ENCODE measurements at regions not wholly inside any gene's neighbourhood (a gene's known extent, or its start where the extent isn't known, plus 50 kb on each side); places are given as distances from the start of the nearest gene placed in this dataset.

DNA sequence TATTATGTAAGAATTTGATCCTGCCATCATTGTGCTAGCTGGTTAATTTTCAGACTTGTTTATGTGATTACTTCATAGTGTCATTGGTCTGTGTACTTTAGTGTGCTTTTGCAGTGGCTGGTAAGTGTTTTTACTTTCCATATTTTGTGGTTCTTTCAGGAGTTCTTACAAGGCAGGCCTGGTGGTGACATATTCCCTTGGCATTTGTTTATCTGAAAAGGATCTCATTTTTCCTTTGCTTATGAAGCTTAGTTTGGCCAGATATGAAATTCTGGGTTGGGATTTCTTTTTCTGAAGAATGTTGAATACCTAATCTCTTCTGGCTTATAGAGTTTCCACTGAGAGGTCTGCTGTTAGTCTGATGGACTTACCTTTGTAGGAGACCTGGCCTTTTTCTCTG, 72.8 kb upstream of the MC4R start:
- H3K4me3 ChIP-seq: no peak overlapping the region
- no peak for TF ChIP-seq CTCF (IDR thresholded peaks at IDR 0.05)
- DNase-seq (no peak), ATAC-seq (no peak)
- H3K36me3 ChIP-seq (ENCODE audit: low read depth): no peaks in the 10 kb centered on the region
- H3K4me1 ChIP-seq (ENCODE audit: low read depth): no peaks in the 10 kb centered on the region
- intact Hi-C loops (cut with DNase I, micrococcal nuclease): no loop called here
- no peaks in the 10 kb centered on the region for H3K9me3 ChIP-seq

DNA sequence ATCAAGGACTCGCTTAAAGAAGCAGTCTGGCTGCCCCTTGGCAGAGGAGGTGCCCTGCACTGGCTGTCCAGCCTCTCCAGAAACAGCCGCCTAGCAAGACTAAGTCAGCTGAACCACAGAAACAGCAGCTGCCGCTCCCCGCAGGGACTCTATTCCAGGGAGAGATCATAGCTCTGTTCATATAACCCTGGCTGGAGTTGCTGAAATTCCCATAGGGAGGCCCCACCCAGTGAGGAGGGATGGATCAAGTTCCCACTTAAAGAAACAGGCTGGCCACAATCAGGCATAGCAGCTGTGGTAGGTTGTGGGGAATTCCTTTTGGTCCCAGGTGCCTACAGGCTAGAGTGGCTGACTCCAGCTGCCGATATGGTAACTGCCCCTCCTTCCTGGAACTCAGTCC, 74.2 kb upstream of the MC4R start:
- no peak overlapping the region for H3K4me3 ChIP-seq
- no peak for TF ChIP-seq CTCF (IDR thresholded peaks at IDR 0.05)
- H3K36me3 ChIP-seq (ENCODE audit: low read depth): no peaks in the 10 kb centered on the region
- DNase-seq (no peak), ATAC-seq (no peak)
- H3K9me3 ChIP-seq: no peaks in the 10 kb centered on the region
- intact Hi-C loops (cut with DNase I, micrococcal nuclease): no loop called here
- H3K4me1 ChIP-seq (ENCODE audit: low read depth): no peaks in the 10 kb centered on the region

GRCh38 chr18:60448487-60449267, 76.1 kb upstream of the MC4R start:
- Histone ChIP-seq H3K9me3 (no peaks in the 10 kb centered on the region), H3K4me3 (no peak overlapping the region), H3K36me3 (ENCODE audit: low read depth) (no peaks in the 10 kb centered on the region), H3K4me1 (ENCODE audit: low read depth) (no peaks in the 10 kb centered on the region)
- DNase-seq (no peak), ATAC-seq (no peak)
- TF ChIP-seq CTCF (IDR thresholded peaks at IDR 0.05): no peak
- intact Hi-C loops (cut with DNase I, micrococcal nuclease): no loop called here

GRCh38 chr18:60452421-60452820, 79.8 kb upstream of the MC4R start:
- Histone ChIP-seq H3K4me1 (ENCODE audit: low read depth) (no peaks in the 10 kb centered on the region), H3K36me3 (ENCODE audit: low read depth) (no peaks in the 10 kb centered on the region), H3K9me3 (no peaks in the 10 kb centered on the region), H3K4me3 (no peak overlapping the region)
- no peak for ATAC-seq
- no peak for DNase-seq
- intact Hi-C loops (cut with DNase I, micrococcal nuclease): no loop called here
- no peak for TF ChIP-seq CTCF (IDR thresholded peaks at IDR 0.05)

- Histone ChIP-seq H3K36me3 (ENCODE audit: low read depth) (no peaks in the 10 kb centered on the region), H3K4me1 (ENCODE audit: low read depth) (no peaks in the 10 kb centered on the region), H3K4me3 (no peak overlapping the region), H3K9me3 (no peaks in the 10 kb centered on the region)
- DNase-seq (no peak), ATAC-seq (no peak)
- TF ChIP-seq CTCF (IDR thresholded peaks at IDR 0.05): no peak
- intact Hi-C loops (cut with DNase I, micrococcal nuclease): no loop called here
Measured at GRCh38 chr18:60466677-60467076, 94.1 kb upstream of the MC4R start.

Measured in mucosa of descending colon (tissue), 3 donors.